Activated gamma-delta T cell treated with Interleukin-2 at 50 U/mL for 16 hours (primary cell): ENCODE measurements at regions not wholly inside any gene's neighbourhood (a gene's known extent, or its start where the extent isn't known, plus 50 kb on each side); places are given as distances from the start of the nearest gene placed in this dataset.

Experiments
- DNase-seq: peaks from one replicate; pipeline ENCODE4 v3.0.0-alpha.2; 2020

GRCh38 chr3:72338082-72338941 lies 509.9 kb downstream of the SHQ1 start:
- DNase-seq: no peak

GRCh38 chr3:72337480-72337855 lies 510.8 kb downstream of the SHQ1 start:
- DNase-seq: no peak

GRCh38 chr3:72336821-72337479 lies 511.3 kb downstream of the SHQ1 start:
- no peak for DNase-seq

DNA sequence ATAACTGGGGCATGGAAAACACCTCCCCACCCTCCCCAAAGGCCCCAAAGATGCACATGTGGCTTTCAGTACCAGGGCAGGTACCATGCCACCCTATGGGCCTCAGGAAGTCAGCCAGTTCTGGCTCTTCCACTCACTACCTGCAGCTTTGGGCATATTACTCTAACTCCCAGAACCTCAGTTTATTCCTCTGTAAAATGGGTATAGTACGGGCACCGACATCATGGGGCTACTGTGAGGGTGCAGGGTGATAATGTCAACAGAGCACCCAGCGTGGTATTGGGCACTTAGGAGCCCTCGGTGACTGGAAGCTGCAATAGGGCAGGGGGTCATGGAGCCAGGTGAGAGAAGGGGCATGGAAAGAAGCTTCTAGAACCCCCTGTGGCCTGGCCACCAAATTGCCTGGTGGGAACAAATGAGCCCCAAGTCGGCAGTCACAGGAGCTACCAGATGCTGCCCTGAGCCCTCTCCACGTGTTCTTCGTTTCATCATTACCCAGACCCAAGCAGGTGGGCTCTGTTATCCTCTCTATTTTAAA lies 512.1 kb downstream of the SHQ1 start:
- DNase-seq: no peak

GRCh38 chr3:72335458-72336095 lies 512.7 kb downstream of the SHQ1 start:
- DNase-seq: no peak

DNA sequence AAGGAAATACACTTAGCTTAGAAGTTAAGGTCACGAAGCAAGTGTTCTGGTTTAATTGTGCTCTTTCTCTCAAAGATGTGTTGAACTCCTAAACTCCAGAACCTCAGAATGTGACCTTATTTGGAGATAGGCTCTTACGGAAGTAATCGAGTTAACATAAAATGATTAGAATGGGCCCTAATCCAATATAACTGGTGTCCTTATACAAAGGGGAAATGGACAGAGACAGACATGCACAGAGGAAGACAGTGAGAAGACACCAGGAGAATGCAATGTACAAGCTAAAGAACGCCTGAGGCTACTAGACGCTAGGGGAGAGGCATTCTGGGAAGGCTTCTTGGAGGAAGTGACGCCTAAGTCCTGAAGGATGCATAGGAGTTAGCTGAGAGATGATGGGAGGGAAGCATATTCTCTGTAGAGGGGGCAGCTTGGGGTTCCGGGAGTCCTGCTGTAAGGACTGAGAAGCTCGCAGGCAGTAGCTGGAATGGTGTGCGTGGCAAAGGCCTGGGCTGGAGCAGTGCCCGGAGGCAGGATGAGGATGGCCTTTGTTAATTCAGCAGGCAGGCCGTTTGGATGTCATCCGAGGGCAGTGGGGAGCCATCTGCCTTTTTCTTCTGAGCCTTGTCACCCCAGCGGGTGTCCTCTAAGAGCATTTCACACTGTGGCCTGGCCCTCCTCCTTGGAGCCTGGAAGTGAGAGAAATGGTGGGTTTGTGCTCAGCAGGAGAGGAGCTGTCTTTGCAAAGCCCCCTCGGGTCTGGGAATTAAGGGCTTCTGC lies 513.4 kb downstream of the SHQ1 start:
- no peak for DNase-seq

DNA sequence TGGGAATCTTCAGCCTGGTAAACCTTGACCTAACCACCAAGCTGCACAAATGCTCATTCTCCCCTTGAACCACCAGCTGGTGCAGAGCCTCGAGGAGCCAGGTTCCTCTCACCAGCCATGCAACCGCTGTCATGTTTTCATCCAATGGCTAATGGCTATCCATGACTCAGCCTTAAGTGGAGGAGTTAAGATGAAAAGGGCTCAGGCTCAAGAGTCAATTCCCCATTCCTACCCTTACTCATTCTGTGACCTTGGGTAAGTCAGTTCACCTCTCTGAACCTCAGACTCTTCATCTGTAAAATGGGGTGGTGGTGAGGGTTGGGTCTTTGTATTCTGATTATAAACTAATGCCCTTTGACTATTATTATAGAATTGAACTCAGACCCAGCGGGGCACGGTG lies 515.6 kb downstream of the SHQ1 start:
- DNase-seq: no peak

DNA sequence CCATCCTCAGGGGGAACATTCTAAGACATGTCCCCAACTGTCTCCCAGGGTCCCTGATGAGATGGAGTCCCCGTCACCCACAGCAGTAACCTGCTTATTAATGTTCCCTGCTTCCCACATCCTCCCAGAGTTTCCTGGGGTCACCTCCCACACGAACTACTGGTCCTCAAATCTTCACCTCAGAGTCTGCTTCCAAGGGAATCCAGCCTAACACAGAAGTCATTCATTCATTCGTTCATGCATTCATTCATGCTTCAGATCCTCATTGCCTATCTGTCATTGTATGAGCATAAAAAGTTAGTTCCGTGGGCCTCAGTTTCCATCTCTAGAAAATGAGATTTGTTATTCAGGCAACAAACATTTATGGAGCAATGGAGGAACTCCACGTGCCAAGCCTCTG lies 516.2 kb downstream of the SHQ1 start:
- no peak for DNase-seq

DNA sequence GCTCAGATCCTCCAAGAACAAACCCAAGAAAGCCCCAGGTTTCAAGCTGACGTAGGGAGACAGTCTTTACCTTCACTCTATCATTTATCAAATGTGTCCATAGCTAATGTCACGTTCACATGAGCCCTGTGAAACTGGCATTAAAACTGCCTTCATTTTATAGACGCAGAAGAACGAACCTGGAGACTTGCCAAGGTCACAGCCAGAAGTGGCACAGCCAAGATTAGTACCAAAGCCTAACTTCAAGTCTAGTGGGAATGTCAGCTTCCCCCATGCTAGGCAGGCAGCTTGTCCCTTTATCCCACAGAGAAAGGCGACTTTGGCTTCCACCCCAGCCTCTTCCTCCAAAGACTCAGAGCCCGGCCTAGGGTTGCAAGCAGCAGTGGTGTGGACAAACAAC lies 517.2 kb downstream of the SHQ1 start:
- no peak for DNase-seq

GRCh38 chr3:72329354-72329753 lies 518.9 kb downstream of the SHQ1 start:
- DNase-seq: no peak

GRCh38 chr3:72328755-72329277 lies 519.4 kb downstream of the SHQ1 start:
- no peak for DNase-seq

DNA sequence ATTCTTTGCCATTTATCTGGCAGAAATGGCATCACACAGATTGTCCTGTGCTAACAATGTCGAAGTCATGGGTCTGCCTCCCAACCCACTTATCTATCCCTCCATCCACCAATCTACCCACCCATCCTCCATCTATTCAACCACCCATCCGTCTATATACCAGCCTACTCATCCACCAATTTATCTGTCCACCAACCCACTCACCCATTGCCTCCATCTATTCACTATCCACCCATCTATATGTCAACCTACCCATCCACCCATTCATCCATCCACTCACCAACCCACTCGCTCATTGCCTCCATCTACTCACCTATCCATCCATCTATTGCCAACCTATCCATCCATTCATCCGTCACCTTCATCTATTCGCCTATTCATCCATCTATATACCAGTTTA lies 521.2 kb downstream of the SHQ1 start:
- no peak for DNase-seq

DNA sequence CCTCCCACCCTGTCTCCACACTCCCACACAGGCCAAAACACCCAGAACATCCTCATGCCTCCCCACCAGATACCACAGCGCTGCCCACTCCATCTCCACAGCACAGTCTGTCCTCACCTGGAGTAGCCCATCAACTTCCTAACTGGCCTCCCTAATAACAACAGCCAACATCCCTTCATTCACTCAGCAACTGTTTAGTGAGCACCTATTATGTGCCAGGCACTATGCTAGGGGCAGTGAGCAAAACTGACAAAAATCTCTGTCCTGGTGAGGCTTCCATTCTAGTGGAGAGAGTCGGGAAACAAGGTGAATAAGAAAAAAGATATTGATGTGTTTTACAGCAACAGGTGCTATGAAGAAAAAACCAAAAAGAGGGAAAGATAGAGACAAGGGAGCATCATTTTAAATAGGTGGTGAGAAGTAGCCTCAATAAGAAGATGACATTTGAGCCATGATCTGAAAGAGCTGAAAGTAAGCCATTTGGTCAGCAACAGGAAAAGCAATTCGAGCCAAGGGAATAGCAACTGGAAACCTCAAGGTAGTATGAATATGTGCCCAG lies 523.9 kb downstream of the SHQ1 start:
- DNase-seq: no peak

DNA sequence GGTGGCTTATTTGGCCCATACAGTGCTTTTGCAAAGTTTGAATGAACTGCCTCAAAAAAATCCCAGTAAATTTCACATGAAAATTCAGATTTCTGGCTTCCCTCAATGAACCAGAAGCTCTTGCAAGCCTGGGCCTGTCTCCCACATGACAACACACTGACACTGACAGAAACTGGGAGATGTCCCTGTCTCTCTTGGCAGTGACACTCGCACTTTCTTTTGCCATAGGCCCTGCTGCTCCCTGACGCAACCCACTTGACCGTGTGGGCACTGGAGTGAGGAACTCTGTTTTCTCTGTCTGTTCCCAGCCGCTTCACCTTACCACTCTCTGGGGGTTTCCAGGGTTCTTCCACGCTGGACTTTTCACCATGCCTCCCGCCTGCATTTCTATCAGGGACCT lies 524.5 kb downstream of the SHQ1 start:
- no peak for DNase-seq

GRCh38 chr3:72322264-72322976 lies 525.8 kb downstream of the SHQ1 start:
- no peak for DNase-seq

GRCh38 chr3:72320955-72321303 lies 527.3 kb downstream of the SHQ1 start:
- no peak for DNase-seq

DNA sequence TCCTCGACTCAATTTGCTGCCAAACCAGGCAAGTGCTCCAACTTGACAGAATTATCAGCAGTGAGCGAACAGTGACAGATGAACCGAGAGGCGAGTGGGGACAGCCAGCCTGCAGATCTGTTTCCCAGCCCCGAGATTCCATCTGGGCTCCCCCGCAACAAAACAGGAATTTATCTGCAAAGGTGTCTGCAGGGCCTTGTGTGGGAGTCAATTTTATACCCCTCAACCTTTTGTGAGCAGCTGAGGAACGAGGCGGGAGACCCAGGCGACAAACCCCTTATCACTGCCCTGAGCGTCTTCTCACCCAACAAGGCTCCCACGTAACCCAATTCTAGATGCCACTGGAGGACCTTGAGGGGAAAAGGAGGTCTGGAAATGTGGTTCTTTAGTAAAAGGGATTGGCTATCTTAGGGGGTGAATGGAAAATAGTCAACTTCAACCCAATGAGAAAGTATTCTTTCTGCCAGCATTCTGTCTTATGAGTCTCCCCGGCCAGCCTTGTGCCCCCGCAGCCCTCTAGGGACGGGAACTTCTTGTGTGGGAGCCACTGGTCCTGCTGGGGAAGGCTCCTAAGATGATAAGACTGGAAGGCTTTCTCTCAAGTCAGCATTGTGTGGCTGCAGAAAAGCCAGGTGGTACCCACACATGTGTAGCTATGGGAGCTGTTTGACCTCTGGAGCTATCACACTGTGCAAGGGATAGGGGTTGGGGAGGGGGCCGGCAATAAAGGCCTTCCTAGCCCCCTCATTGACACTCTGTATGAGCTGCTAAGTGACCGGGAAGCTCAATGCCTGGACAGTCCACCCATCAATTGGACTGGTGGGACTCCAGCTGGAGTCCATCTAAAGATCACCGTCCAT lies 527.9 kb downstream of the SHQ1 start:
- DNase-seq: no peak

DNA sequence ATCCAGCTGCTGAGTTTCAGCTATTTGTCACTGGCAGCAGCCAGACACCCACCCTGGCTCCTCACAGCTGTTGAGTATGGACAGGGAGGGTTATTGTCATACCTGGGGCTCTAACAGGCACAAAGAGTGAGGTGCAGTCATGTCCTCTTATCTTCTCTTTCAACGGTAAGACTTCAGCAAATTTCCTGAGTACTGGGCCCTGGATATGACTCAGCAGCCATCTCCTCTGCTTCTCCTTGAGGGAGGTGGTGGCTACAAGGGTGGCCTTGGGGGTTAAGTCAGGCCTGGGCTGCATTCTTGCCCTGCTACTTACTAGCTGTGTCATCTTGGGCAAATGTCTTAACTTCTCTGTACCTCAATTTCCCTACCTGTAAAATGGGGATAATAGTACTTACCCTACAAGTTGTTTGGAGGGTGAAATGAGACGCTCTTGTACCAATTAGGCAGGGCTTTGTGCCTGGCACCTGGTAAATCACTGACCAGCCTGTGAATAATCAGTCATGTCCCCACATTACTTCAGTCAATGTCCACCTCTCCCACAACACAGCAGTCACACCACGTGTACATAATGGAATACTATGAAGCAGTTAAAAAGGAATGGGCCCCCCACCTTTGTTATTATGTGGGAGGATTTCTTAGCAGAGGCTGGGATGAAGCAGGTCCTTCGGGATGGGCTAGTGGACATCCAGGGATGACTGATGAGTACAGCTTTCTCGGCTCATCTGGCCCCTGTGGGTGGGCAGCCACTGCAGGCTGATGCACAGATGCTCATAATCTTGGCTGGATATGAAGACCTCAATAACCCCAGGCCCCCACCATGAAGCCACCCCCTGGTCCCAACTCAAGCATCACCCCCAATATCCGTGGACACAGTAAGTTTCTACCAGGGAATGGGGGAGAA lies 528.8 kb downstream of the SHQ1 start:
- DNase-seq: no peak

DNA sequence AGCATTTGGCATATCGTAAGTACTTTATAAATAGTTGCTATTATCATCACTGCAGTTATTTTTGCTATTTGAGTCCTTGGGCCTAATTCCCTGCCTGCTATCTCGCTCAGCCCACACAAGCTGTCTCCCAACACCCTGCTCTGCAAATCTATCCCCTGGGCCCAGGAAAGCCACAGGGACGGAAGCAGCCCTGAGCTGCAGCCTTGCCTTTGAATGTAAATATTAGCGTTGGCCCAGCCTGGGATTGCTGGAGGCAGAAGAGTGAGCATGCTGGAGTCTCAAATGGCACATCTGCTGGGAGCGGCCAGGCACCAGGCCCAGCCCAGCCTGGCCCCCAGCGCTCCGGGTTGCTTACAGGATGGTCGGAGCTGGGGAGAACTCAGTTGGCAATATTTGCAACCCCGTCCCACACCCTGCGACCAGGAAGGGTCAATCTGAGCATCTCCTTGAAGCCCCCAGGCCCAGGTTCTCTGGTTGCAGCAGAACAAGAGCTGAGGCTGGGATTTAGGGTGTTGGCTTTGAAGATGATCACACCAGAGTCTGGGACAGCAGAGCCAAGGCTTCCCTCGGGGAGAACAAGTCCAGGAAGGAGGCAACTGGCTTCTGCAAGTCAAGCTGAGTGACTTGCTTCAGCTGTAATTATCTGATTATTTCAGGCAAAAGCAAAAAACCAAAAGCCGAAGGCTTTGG lies 529.6 kb downstream of the SHQ1 start:
- no peak for DNase-seq
